PC-9 (cell line): ENCODE measurements at regions not wholly inside any gene's neighbourhood (a gene's known extent, or its start where the extent isn't known, plus 50 kb on each side); places are given as distances from the start of the nearest gene placed in this dataset.

Source experiments
- EZH2 ChIP-seq: fragments of 200-600 bp; sonication (generic); IDR thresholded peaks from 2 replicates; pipeline ENCODE4 v1.8.0; 2017; ENCODE audit warnings: antibody characterized with exemption, low read depth
- TF ChIP-seq, protein P1 (sequence below): fragments of 200-600 bp; sonication (generic); conservative IDR thresholded peaks from 2 replicates; pipeline ENCODE4 v1.6.1; 2017; ENCODE audit warnings: mixed run types, antibody characterized with exemption, mild to moderate bottlenecking, moderate library complexity

- no peak for TF ChIP-seq EZH2
- TF ChIP-seq, protein P1, sequence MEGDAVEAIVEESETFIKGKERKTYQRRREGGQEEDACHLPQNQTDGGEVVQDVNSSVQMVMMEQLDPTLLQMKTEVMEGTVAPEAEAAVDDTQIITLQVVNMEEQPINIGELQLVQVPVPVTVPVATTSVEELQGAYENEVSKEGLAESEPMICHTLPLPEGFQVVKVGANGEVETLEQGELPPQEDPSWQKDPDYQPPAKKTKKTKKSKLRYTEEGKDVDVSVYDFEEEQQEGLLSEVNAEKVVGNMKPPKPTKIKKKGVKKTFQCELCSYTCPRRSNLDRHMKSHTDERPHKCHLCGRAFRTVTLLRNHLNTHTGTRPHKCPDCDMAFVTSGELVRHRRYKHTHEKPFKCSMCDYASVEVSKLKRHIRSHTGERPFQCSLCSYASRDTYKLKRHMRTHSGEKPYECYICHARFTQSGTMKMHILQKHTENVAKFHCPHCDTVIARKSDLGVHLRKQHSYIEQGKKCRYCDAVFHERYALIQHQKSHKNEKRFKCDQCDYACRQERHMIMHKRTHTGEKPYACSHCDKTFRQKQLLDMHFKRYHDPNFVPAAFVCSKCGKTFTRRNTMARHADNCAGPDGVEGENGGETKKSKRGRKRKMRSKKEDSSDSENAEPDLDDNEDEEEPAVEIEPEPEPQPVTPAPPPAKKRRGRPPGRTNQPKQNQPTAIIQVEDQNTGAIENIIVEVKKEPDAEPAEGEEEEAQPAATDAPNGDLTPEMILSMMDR, result no peak
Measured at GRCh38 chr1:30377230-30378002, 346.0 kb downstream of the MATN1 start.
